Pulmonary artery endothelial cell (primary cell): ENCODE measurements at regions not wholly inside any gene's neighbourhood (a gene's known extent, or its start where the extent isn't known, plus 50 kb on each side); places are given as distances from the start of the nearest gene placed in this dataset.

Experiments used
- DNase-seq: peaks from one replicate; pipeline ENCODE4 v3.0.0-alpha.2; 2011; ENCODE audit warnings: low read depth, low spot score

DNA sequence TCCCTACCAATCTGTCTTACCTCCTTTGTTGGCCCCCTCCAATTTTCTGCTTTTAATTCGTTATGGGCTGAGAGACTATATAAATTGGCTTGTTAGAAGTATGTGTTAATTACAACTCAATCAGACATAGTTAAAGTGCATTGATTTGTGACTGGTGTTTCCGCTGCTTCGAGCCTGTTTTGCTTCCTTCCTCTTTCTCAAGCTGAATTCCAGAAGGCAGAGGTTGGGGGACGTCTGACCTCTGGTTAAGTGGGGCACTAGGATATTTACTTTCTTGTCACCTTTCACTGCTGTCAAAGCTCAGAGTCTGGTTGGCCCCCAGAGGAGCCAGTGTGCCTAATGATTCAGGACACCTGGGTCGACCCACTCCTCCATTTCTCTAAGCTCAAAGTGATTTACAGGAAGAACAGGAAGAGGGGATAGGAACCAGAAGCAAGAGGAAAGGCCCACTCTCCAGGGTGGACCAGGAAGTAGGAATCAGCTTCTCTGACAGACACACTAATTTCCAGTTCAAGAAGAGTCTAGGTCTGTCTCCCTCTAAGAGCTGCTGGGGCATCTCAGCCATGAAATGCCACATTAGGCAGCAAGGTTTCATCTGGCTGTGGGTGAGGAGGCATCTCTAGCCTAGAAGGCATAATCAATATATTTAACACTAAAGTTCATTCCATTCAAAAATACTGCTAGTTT lies 397.2 kb upstream of the NPVF start:
- DNase-seq: no peak

GRCh38 chr7:25626451-25627131 lies 398.3 kb upstream of the NPVF start:
- no peak for DNase-seq

- no peak for DNase-seq
Measured at GRCh38 chr7:25628446-25628845, 400.2 kb upstream of the NPVF start.

- no peak for DNase-seq
Measured at GRCh38 chr7:25632616-25633015, 404.3 kb upstream of the NPVF start.

DNA sequence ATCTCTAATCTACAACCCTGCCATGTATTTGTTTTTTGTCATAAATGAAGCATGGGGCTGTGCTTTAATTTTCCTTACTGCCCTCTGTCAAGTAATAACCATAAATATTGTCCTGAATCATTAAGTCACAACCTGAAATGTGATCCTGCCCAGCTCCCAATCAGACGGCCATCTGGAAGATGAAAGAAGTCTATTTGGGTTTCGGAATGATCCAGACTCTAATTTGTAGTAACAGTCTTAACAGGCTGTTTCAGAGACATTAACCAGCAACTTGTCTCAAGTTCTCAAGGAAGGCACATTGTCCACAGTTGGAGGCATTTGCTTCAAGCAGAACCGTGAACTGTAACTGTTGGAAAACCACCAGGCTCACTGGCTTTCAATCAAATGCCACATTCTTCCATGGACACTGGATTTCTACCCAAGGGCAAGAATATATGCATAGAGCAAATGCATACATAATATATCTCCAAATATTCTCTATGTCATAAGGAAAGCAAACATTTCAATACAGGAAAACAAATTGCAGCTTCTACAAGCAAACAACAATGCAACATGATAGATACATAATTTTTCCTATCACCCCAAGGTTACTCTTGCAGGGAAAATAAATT lies 405.2 kb upstream of the NPVF start:
- DNase-seq: no peak

GRCh38 chr7:25636168-25636567 lies 407.9 kb upstream of the NPVF start:
- DNase-seq: no peak

DNA sequence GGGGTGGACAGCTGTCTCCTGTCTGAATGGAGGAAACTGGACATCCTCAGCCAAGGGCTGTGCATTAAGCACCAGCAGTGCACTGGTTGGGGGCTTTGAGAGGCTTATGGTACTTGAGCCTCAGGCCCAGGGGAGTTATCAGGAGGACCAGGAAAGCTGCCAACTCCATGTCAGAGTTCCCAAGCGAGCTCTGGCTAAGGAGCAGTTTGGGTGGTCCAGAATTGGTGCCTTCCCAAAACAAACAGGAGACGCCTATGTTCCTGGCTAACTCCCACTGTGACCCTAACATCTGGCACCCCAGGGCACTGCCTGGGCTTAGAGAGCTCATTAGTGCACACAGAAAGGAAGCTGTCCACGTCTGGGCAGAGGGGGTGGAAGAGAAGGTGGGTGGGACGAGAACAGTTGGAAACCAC lies 408.6 kb upstream of the NPVF start:
- DNase-seq: no peak

DNA sequence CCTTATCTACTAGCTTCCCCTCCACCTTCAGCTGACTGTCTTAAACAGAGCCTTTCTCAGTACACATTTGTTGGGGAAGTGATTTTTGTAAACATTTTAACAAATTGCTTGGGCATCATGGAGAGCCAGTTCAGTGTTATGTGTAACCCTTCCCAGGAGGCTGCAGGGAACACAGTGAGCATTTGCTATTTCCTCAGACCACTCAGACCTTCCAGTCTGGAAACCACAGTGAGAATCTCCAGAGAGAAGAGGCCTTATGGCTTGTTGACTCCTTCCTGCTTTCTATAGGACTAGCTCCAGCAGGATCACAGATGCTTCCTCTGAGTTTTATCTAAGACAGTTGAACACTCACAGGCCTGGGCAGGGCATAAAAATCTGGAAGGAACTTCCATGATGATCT lies 409.8 kb upstream of the NPVF start:
- no peak for DNase-seq

DNA sequence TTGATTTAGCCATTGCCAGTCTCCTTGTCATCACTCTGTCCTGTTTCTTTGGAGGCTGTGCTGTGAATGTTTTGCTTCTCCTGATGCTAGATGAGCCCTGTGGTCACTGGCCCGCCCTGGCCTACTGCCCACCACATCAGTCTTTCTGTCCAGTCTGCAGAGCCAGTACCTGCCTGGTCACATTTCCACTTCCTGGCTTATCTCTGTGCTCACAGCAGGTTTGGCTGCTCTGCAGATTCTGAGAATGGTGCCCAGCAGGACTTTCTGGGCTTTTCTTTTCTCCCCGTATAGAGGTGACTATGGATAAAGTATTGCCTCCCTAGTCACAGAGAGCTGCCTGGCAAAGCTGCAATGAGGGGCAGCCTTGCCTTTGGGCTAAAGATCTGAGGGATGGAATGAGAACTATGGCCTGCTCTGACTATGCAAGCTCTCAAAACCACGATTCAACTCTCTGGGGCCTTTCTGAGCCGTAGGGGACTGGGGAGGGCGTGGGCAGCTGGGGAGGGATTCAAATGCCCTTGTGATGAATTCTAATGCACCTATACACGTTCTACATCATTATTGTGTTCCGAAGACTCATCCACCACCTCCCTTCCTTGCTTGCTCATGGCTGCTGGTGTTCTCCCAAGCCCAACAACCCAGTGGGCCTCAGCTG lies 410.4 kb upstream of the NPVF start:
- DNase-seq: no peak

DNA sequence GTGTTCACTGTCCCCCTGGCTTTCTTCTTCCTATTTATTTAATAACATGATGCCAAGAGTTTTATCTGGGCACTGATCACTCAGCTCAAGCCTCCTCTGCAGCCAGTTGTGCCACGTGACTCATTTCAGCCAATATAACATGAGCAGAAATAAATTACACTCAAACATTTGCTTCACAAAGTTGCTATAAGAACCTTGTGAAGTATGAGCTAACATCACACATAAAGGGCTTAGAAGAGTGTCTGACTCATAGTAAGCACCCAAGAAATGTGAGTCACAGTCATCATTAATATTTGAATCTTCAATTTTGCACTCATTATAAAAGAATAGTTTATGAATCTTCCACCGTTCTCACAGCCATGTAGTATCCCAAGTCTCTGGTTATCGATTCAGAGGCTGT lies 414.6 kb upstream of the NPVF start:
- DNase-seq: no peak

- no peak for DNase-seq
Measured at GRCh38 chr7:25643286-25643685, 415.0 kb upstream of the NPVF start.

- DNase-seq: no peak
Measured at GRCh38 chr7:25643770-25644394, 415.6 kb upstream of the NPVF start.

- DNase-seq: no peak
Measured at GRCh38 chr7:25646726-25647413, 418.6 kb upstream of the NPVF start.

- DNase-seq: no peak
Measured at GRCh38 chr7:25647872-25648271, 419.6 kb upstream of the NPVF start.

DNA sequence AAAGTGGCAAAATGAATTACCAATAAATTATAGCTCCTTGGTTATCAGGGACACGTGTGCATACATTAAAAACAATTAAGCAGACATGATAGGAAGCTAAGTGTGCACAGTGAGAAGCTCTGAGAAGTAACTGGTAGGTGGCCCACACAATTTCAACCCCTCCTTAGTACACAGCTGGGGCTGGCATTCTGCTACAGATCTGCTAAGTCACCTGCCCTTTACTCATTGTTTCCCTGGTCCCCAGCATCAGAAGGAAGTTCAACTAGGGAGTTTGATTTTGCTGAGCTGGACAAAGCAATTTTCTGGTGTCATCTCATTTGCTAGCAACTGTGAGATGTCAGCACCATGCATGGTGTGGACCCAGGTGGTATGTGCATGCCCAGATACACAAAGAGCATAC lies 424.1 kb upstream of the NPVF start:
- DNase-seq: no peak

DNA sequence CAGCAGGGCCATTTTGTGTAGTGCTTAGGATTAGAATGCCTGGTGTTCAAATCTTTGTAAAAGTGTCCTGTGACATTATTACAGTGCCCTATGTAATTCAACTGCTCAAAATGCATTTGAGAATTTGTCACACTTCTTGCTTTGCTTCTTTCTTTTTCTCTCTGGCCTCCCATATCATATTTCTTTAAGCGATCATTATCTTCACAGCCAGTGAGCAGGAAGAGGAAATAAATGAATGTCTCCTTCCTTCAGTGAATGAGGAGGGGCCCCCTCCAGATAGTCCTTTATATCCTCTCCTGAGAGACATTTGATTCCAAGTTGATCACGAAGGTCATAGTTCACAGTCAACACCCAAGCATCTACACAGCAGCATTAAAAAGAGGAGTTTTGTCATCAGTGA lies 425.1 kb upstream of the NPVF start:
- DNase-seq: no peak

DNA sequence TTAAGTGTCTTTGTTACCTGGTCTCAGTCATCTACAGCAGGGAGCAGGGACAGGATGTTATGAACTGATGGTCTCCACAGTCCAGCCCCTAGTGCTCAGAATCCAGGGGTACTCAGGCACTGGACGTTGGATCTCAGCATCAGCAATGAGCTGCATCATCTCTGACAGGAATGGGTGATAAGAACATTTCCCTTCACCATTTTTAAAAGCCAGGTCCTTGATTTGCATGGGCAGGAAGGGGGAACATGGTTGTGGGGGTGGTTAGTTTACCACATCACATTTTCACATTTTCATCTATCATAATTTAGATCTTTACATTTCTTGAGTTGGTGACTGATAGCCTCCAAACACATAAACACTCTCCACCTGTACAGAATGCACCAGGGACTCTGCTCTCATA lies 427.8 kb upstream of the NPVF start:
- no peak for DNase-seq

GRCh38 chr7:25656581-25657026 lies 428.3 kb upstream of the NPVF start:
- DNase-seq: no peak

- no peak for DNase-seq
Measured at GRCh38 chr7:25658375-25658774, 430.1 kb upstream of the NPVF start.

GRCh38 chr7:25659841-25660240 lies 431.6 kb upstream of the NPVF start:
- DNase-seq: no peak
